ENCODE measurements at regions not wholly inside any gene's neighbourhood (a gene's known extent, or its start where the extent isn't known, plus 50 kb on each side); places are given as distances from the start of the nearest gene placed in this dataset.

- in situ Hi-C loops (cut with HindIII; ENCODE audit: extremely low pct_ligation_motif_present, low pct_unique_long_range_greater_than_20kb) = loop anchor here (25.0 kb wide), 1 partner anchor 107 kb away; no protein-coding TSS in a partner anchor
- intact Hi-C loops (cut with micrococcal nuclease; ENCODE audit: unreplicated experiment) = no loop called here
- Histone ChIP-seq H2AFZ (ENCODE audit: low read length) (no peak overlapping the region), H3K9me3 (ENCODE audit: low read length) (peaks cover 81% of the 10 kb centered on the region), H4K20me1 (ENCODE audit: insufficient read depth, low read length) (no peaks in the 10 kb centered on the region), H3K27me3 (ENCODE audit: control insufficient read depth in 1 of 2, insufficient read depth in 2 of 2, low read length in 2 of 2) (no peaks in the 10 kb centered on the region), H3K4me3 (replicated peaks in 1 of 3; ENCODE audit: insufficient read depth in 1 of 3, low read depth in 2 of 3, low read length in 3 of 3) (no peak overlapping the region), H3K36me3 (replicated peaks in 1 of 2; ENCODE audit: control insufficient read depth in 1 of 2, insufficient read depth in 2 of 2, low read length in 2 of 2) (no peaks in the 10 kb centered on the region), H3K27ac (ENCODE audit: extremely low read length, insufficient read depth, low read length) (no peak overlapping the region), H3K9ac (ENCODE audit: insufficient read depth, low read depth, low read length) (no peak overlapping the region), H3K79me2 (ENCODE audit: insufficient read depth, low read length) (no peaks in the 10 kb centered on the region), H3K4me2 (ENCODE audit: low read depth, low read length) (no peak overlapping the region), H3K4me1 (ENCODE audit: insufficient read depth, low read length) (no peaks in the 10 kb centered on the region)
- 0% methylated on average over 1 of the region's 1 CpG for WGBS (ENCODE audit: low lambda C conversion rate)
- TF ChIP-seq HINFP (CRISPR knock-in tag; IDR thresholded peaks at IDR 0.05; ENCODE audit: low read depth) (no peak), ZFAT (CRISPR knock-in tag; conservative IDR thresholded peaks at IDR 0.05) (no peak), USF2 (IDR thresholded peaks at IDR 0.05; ENCODE audit: low read depth, low read length) (no peak), USF2 (CRISPR knock-in tag; IDR thresholded peaks at IDR 0.05; ENCODE audit: borderline replicate concordance) (no peak), ZNF335 (CRISPR knock-in tag; IDR thresholded peaks at IDR 0.05) (no peak), HNRNPK (IDR thresholded peaks at IDR 0.05; ENCODE audit: low read depth, low read length, poor library complexity, severe bottlenecking) (peak; percentile 93), ZNF160 (CRISPR knock-in tag; IDR thresholded peaks at IDR 0.05) (no peak), MAFF (IDR thresholded peaks at IDR 0.05; ENCODE audit: low read depth, low read length) (no peak)
- POLR2A ChIA-PET = no interaction called here
- ATAC-seq (no peak), FAIRE-seq (no peak), DNase-seq (ENCODE audit: low spot score) (no peak)
- CTCF ChIA-PET (ENCODE audit: low intra/inter-chr PET ratio, low total read pairs) = no interaction called here
- no TSS peak for BruUV-seq (replicated peaks)
Observed at GRCh38 chr17:53668854-53669253, 153.9 kb upstream of the KIF2B start.

Data from HepG2 (cell line).